GM12878 (cell line): ENCODE measurements at regions not wholly inside any gene's neighbourhood (a gene's known extent, or its start where the extent isn't known, plus 50 kb on each side); places are given as distances from the start of the nearest gene placed in this dataset.

Experiments used
- ATAC-seq: fragments of 200-7000 bp; cut with Tn5 transposase; 3 replicates; pipeline ENCODE4 v1.9.1; 2020; ENCODE audit warnings: mild to moderate bottlenecking, moderate library complexity
- BruUV-seq: library from RNA; stranded (reverse); fragments of 400-500 nt; replicated peaks from 2 replicates; lab custom pipeline; 2021; lab: Mats Ljungman, UMichigan
- CTCF ChIA-PET: fragments of 300-600 bp; sonication (Branson Sonifier 250); formaldehyde crosslinking; extraction: SDS; loops from one replicate; lab custom pipeline; 2021; ENCODE audit warnings: inconsistent platforms; lab: Yijun Ruan, JAX
- POLR2A ChIA-PET: fragments of 350-600 bp; formaldehyde crosslinking; extraction: SDS; loops from one replicate; lab custom pipeline; 2021; ENCODE audit warnings: inconsistent platforms; lab: Charles Lee
- RAD21 ChIA-PET: fragments of 300-600 bp; sonication (Branson Sonifier 250); formaldehyde crosslinking; loops from one replicate; lab custom pipeline; 2023; ENCODE audit warnings: antibody characterized with exemption; ENCODE audit not compliant: unreplicated experiment; lab: Charles Lee
- SMC1A ChIA-PET: fragments of 300-600 bp; sonication (Branson Sonifier 250); formaldehyde crosslinking; loops from one replicate; lab custom pipeline; 2023; ENCODE audit not compliant: unreplicated experiment, uncharacterized antibody; lab: Charles Lee
- DNase-seq: peaks from one replicate; pipeline ENCODE4 v3.0.0-alpha.2; 2011; ENCODE audit warnings: low read depth, low spot score
- FAIRE-seq: peaks from 3 replicates; lab custom pipeline; 2011; peaks lifted over from hg19 to GRCh38; lab: Jason Lieb, UNC
- H2AFZ ChIP-seq: 2 replicates; pipeline ENCODE4 v1.6.0; 2011; ENCODE audit warnings: low read depth, low read length, control low read depth; ENCODE audit not compliant: control insufficient read depth
- H3K27ac ChIP-seq: 2 replicates; pipeline ENCODE4 v1.5.1; 2011; ENCODE audit warnings: control low read depth; ENCODE audit not compliant: control insufficient read depth, insufficient read depth
- H3K27me3 ChIP-seq, 2 experiments: replicated peaks in 1 of 2; 2 replicates each; pipeline versions ENCODE4 v1.6.0 to v1.6.1; 2011; ENCODE audit warnings: low read length in 1 of 2; ENCODE audit not compliant: control insufficient read depth in 2 of 2, insufficient read depth in 2 of 2
- H3K36me3 ChIP-seq, 2 experiments: 2 replicates each; pipeline ENCODE4 v1.5.1; 2011; ENCODE audit warnings: low read length in 1 of 2; ENCODE audit not compliant: control insufficient read depth in 2 of 2, insufficient read depth in 2 of 2
- H3K4me1 ChIP-seq: 2 replicates; pipeline ENCODE4 v1.6.1; 2011; ENCODE audit warnings: mild to moderate bottlenecking, low read length, moderate library complexity, mixed read lengths; ENCODE audit not compliant: control insufficient read depth, insufficient read depth
- H3K4me2 ChIP-seq: 2 replicates; pipeline ENCODE4 v1.6.0; 2011; ENCODE audit warnings: control low read depth; ENCODE audit not compliant: control insufficient read depth, insufficient read depth
- H3K4me3 ChIP-seq: fragments of 200-600 bp; sonication (generic); 2 replicates; pipeline ENCODE4 v1.5.1; 2016
- H3K79me2 ChIP-seq: 2 replicates; pipeline ENCODE4 v1.6.0; 2011; ENCODE audit warnings: low read length; ENCODE audit not compliant: control insufficient read depth, insufficient read depth
- H3K9ac ChIP-seq: 2 replicates; pipeline ENCODE4 v1.8.0; 2011; ENCODE audit warnings: low read length, control low read depth, mixed read lengths; ENCODE audit not compliant: control insufficient read depth, insufficient read depth
- H3K9me3 ChIP-seq: replicated peaks from 3 replicates; pipeline ENCODE4 v1.5.1; 2011; ENCODE audit warnings: mild to moderate bottlenecking, low read length; ENCODE audit not compliant: control insufficient read depth, insufficient read depth
- H4K20me1 ChIP-seq: 2 replicates; pipeline ENCODE4 v1.6.0; 2011; ENCODE audit not compliant: control insufficient read depth, insufficient read depth
- BCLAF1 ChIP-seq: fragments of 450-650 bp; IDR thresholded peaks from 2 replicates; pipeline ENCODE4 v1.6.1; 2017; ENCODE audit warnings: antibody characterized with exemption, mild to moderate bottlenecking, moderate library complexity
- BMI1 ChIP-seq: fragments of 450-650 bp; IDR thresholded peaks from 2 replicates; pipeline ENCODE4 v1.6.1; 2016; ENCODE audit warnings: mild to moderate bottlenecking, moderate library complexity, borderline replicate concordance
- CBX5 ChIP-seq: sonication (generic); IDR thresholded peaks from 2 replicates; pipeline ENCODE4 v1.6.1; 2016; ENCODE audit warnings: low read depth, moderate library complexity, mild to moderate bottlenecking, inconsistent platforms
- CEBPZ ChIP-seq: fragments of 150-350 bp; IDR thresholded peaks from 2 replicates; pipeline ENCODE4 v1.6.1; 2016; ENCODE audit warnings: low read depth, low read length
- EP300 ChIP-seq, 2 experiments: fragments of 150-350 bp in 1 of 2; IDR thresholded peaks; 2 replicates each; pipeline ENCODE4 v1.6.1; 2011 to 2012; ENCODE audit warnings: low read depth in 2 of 2, low read length in 2 of 2, borderline replicate concordance in 1 of 2, improper control_type of control experiment in 1 of 2, inconsistent platforms in 1 of 2; ENCODE audit not compliant: control insufficient read depth in 1 of 2
- HDGF ChIP-seq: fragments of 450-650 bp; IDR thresholded peaks from 2 replicates; pipeline ENCODE4 v1.6.1; 2016; ENCODE audit warnings: antibody characterized with exemption
- IKZF2 ChIP-seq, 2 experiments: fragments of 450-650 bp; IDR thresholded peaks; 2 replicates each; pipeline ENCODE4 v1.6.1; 2017; ENCODE audit warnings: mild to moderate bottlenecking in 2 of 2, moderate library complexity in 2 of 2
- KDM1A ChIP-seq: fragments of 200-600 bp; sonication (generic); IDR thresholded peaks from 2 replicates; pipeline ENCODE4 v1.6.1; 2016; ENCODE audit warnings: borderline replicate concordance
- MXI1 ChIP-seq: fragments of 150-350 bp; IDR thresholded peaks from 2 replicates; pipeline ENCODE4 v1.6.1; 2011; ENCODE audit warnings: low read depth, mild to moderate bottlenecking, inconsistent platforms, low read length, improper control_type of control experiment
- POU2F2 ChIP-seq: IDR thresholded peaks from 3 replicates; pipeline ENCODE4 v1.6.1; 2011; ENCODE audit warnings: low read depth, mild to moderate bottlenecking, low read length, borderline replicate concordance
- RB1 ChIP-seq: fragments of 450-650 bp; formaldehyde crosslinking; IDR thresholded peaks from 2 replicates; pipeline ENCODE4 v1.6.1; 2017; ENCODE audit warnings: mild to moderate bottlenecking, borderline replicate concordance
- RCOR1 ChIP-seq: conservative IDR thresholded peaks from 2 replicates; pipeline ENCODE4 v1.6.1; 2012; ENCODE audit warnings: low read depth, low read length, improper control_type of control experiment
- ZNF592 ChIP-seq: fragments of 450-650 bp; IDR thresholded peaks from 2 replicates; pipeline ENCODE4 v1.6.1; 2017; ENCODE audit warnings: mild to moderate bottlenecking, moderate library complexity
- WGBS: methylation state at CpG from one replicate; pipeline ENCODE4 v1.1.6; 2016; ENCODE audit warnings: low lambda C conversion rate; ENCODE audit not compliant: insufficient replicate concordance, insufficient coverage; ENCODE audit errors: missing lambda C conversion rate; 5-methylcytosine and 5-hydroxymethylcytosine counted together
- in situ Hi-C: fragments of 300-500 bp; cut with MboI; formaldehyde crosslinking; loops from 9 replicates; pipeline ENCODE4 v1.14.3; 2018; ENCODE audit warnings: mixed read lengths
- intact Hi-C: fragments of 100-400 bp; cut with micrococcal nuclease; formaldehyde crosslinking; loops from one replicate; pipeline ENCODE4 v1.14.2; 2022; ENCODE audit not compliant: unreplicated experiment

- TF ChIP-seq POU2F2 (no peak), RB1 (no peak)
Observed at GRCh38 chr4:31783311-31783710, 1063.1 kb downstream of the PCDH7 start (continued).

GRCh38 chr4:31784558-31784957 is 1064.4 kb downstream of the PCDH7 start:
- H4K20me1 ChIP-seq, result no peaks in the 10 kb centered on the region
- ChIA-PET SMC1A (no interaction called here), CTCF (no interaction called here), RAD21 (no interaction called here), POLR2A (no interaction called here)
- H3K27me3 ChIP-seq, result no peaks in the 10 kb centered on the region
- H3K4me3 ChIP-seq, result no peak overlapping the region
- WGBS, result 0% methylated on average over 2 of the region's 2 CpGs
- no peak overlapping the region for H3K9ac ChIP-seq
- no peak overlapping the region for H3K27ac ChIP-seq
- H3K9me3 ChIP-seq, result no peaks in the 10 kb centered on the region
- ATAC-seq, result no peak
- no peak overlapping the region for H3K4me2 ChIP-seq
- no peak for FAIRE-seq
- H3K36me3 ChIP-seq, result no peaks in the 10 kb centered on the region
- H3K79me2 ChIP-seq, result no peaks in the 10 kb centered on the region
- H2AFZ ChIP-seq, result no peak overlapping the region
- BruUV-seq, result no TSS peak
- no peaks in the 10 kb centered on the region for H3K4me1 ChIP-seq
- DNase-seq, result no peak
- in situ Hi-C loops (no loop called here), intact Hi-C loops (no loop called here)
- no peak for TF ChIP-seq KDM1A
- no peak for TF ChIP-seq HDGF
- TF ChIP-seq CEBPZ, result no peak
- TF ChIP-seq IKZF2 (IDR thresholded peaks at IDR 0.05), result no peak
- TF ChIP-seq EP300 (IDR thresholded peaks at IDR 0.05; ENCODE audit: borderline replicate concordance in 1 of 2, control insufficient read depth in 1 of 2, low read depth in 2 of 2, low read length in 2 of 2), result no peak
- no peak for TF ChIP-seq ZNF592
- no peak for TF ChIP-seq MXI1
- no peak for TF ChIP-seq RCOR1
- no peak for TF ChIP-seq BMI1
- no peak for TF ChIP-seq BCLAF1
- no peak for TF ChIP-seq CBX5
